ENCODE measurements at regions not wholly inside any gene's neighbourhood (a gene's known extent, or its start where the extent isn't known, plus 50 kb on each side); places are given as distances from the start of the nearest gene placed in this dataset.
A peak's percentile ranks its signal among the peaks of the same experiment; 100 is the strongest.

DNA sequence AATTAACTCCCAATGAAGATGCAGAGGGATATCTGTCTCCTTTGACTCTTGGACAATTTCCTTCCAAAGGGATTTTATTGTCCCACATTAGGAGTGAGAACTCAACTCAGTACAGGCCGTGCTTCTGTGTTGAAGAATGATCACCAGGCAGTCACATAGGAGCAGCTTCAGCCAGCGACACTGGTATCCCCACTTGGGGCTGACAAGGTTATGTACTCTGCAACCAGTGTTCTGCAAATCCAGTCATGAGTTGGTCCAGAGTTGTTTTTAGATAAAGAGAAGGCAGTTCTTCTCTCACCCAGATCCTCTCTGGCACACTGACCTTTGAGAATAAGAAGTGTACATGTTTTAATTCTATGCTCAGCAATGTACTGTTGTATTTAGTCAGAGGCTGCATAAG, 415.8 kb downstream of the SETD4 start:
- in situ Hi-C loops (cut with HindIII; ENCODE audit: low sequenced_read_pairs), result no loop called here
- DNase-seq (ENCODE audit: low read depth), result no peak
- no peak for TF ChIP-seq CTCF (IDR thresholded peaks at IDR 0.05; ENCODE audit: low read depth, low read length, missing control alignments)
- no peak overlapping the region for H3K4me3 ChIP-seq (ENCODE audit: low read depth, low read length)

GRCh38 chr21:35643176-35643575, 417.1 kb downstream of the SETD4 start:
- in situ Hi-C loops (cut with HindIII; ENCODE audit: low sequenced_read_pairs), result no loop called here
- no peak for DNase-seq (ENCODE audit: low read depth)
- H3K4me3 ChIP-seq (ENCODE audit: low read depth, low read length), result no peak overlapping the region
- no peak for TF ChIP-seq CTCF (IDR thresholded peaks at IDR 0.05; ENCODE audit: low read depth, low read length, missing control alignments)

- peak; percentile 40 for DNase-seq (ENCODE audit: low read depth)
- H3K4me3 ChIP-seq (ENCODE audit: low read depth, low read length), result no peak overlapping the region
- in situ Hi-C loops (cut with HindIII; ENCODE audit: low sequenced_read_pairs), result no loop called here
- no peak for TF ChIP-seq CTCF (IDR thresholded peaks at IDR 0.05; ENCODE audit: low read depth, low read length, missing control alignments)
Measured at GRCh38 chr21:35641271-35642016, 418.9 kb downstream of the SETD4 start.

- TF ChIP-seq CTCF (IDR thresholded peaks at IDR 0.05; ENCODE audit: low read depth, low read length, missing control alignments), result no peak
- in situ Hi-C loops (cut with HindIII; ENCODE audit: low sequenced_read_pairs), result no loop called here
- H3K4me3 ChIP-seq (ENCODE audit: low read depth, low read length), result no peak overlapping the region
- no peak for DNase-seq (ENCODE audit: low read depth)
Measured at GRCh38 chr21:35637431-35637830, 422.9 kb downstream of the SETD4 start.

DNA sequence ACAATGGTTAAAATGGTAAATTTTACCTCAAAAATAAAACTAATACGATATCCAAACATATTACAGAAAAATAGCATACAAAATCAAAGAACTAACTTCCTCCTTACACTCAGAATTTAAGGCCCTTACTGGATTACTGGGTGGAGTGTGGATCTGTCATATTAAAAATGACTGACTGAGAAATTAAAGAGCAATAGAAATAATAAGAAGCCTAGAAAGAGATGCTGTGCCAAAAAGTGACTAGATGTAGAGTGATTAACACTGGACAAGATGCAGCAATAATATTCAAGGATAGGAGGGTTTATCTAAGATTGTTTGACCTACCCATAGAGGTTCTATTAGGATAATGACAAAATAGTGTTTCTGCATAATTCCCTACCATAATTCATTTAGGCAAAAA, 424.3 kb downstream of the SETD4 start:
- in situ Hi-C loops (cut with HindIII; ENCODE audit: low sequenced_read_pairs), result no loop called here
- no peak for DNase-seq (ENCODE audit: low read depth)
- H3K4me3 ChIP-seq (ENCODE audit: low read depth, low read length), result no peak overlapping the region
- TF ChIP-seq CTCF (IDR thresholded peaks at IDR 0.05; ENCODE audit: low read depth, low read length, missing control alignments), result no peak

GRCh38 chr21:35635261-35635660, 425.1 kb downstream of the SETD4 start:
- no peak for DNase-seq (ENCODE audit: low read depth)
- in situ Hi-C loops (cut with HindIII; ENCODE audit: low sequenced_read_pairs), result no loop called here
- H3K4me3 ChIP-seq (ENCODE audit: low read depth, low read length), result no peak overlapping the region
- TF ChIP-seq CTCF (IDR thresholded peaks at IDR 0.05; ENCODE audit: low read depth, low read length, missing control alignments), result no peak
